GM23338 (cell line): ENCODE measurements at regions not wholly inside any gene's neighbourhood (a gene's known extent, or its start where the extent isn't known, plus 50 kb on each side); places are given as distances from the start of the nearest gene placed in this dataset.

Experiments
- ATAC-seq: fragments of 200-7000 bp; cut with Tn5 transposase; 3 replicates; pipeline ENCODE4 v1.9.1; 2020
- DNase-seq: peaks from one replicate; pipeline ENCODE4 v3.0.0-alpha.2; 2015; ENCODE audit warnings: low spot score
- H2AFZ ChIP-seq: fragments of 200-600 bp; sonication (generic); 2 replicates; pipeline ENCODE4 v1.8.0; 2016; ENCODE audit warnings: antibody characterized with exemption, mild to moderate bottlenecking, moderate library complexity
- H3F3A ChIP-seq: fragments of 200-600 bp; sonication (generic); replicated peaks from 2 replicates; pipeline ENCODE4 v1.8.0; 2017; ENCODE audit warnings: antibody characterized with exemption, mixed run types, low read depth
- H3K27ac ChIP-seq: fragments of 200-600 bp; sonication (generic); 2 replicates; pipeline ENCODE4 v1.6.1; 2016; ENCODE audit warnings: low read depth
- H3K27me3 ChIP-seq: fragments of 200-600 bp; sonication (generic); 2 replicates; pipeline ENCODE4 v1.8.0; 2016; ENCODE audit warnings: mild to moderate bottlenecking, mixed run types, moderate library complexity; ENCODE audit not compliant: insufficient read depth
- H3K36me3 ChIP-seq: fragments of 200-600 bp; sonication (generic); 2 replicates; pipeline ENCODE4 v1.8.0; 2016; ENCODE audit warnings: mild to moderate bottlenecking; ENCODE audit not compliant: insufficient read depth
- H3K4me1 ChIP-seq: fragments of 200-600 bp; sonication (generic); 2 replicates; pipeline ENCODE4 v1.8.0; 2016; ENCODE audit warnings: mild to moderate bottlenecking, moderate library complexity; ENCODE audit not compliant: insufficient read depth
- H3K4me2 ChIP-seq: fragments of 200-600 bp; sonication (generic); 2 replicates; pipeline ENCODE4 v1.7.1; 2017; ENCODE audit warnings: mixed run types
- H3K4me3 ChIP-seq: fragments of 200-600 bp; sonication (generic); 2 replicates; pipeline ENCODE4 v1.6.1; 2016; ENCODE audit warnings: mixed run types
- H3K79me2 ChIP-seq: fragments of 200-600 bp; sonication (generic); replicated peaks from 2 replicates; pipeline ENCODE4 v1.8.0; 2017; ENCODE audit warnings: mild to moderate bottlenecking; ENCODE audit not compliant: insufficient read depth
- H3K9me2 ChIP-seq: fragments of 200-600 bp; sonication (generic); 2 replicates; pipeline ENCODE4 v1.8.0; 2017; ENCODE audit not compliant: insufficient read depth
- H4K20me1 ChIP-seq: fragments of 200-600 bp; sonication (generic); replicated peaks from 2 replicates; pipeline ENCODE4 v1.8.0; 2017; ENCODE audit warnings: mild to moderate bottlenecking; ENCODE audit not compliant: insufficient read depth
- H3K27ac Mint-ChIP-seq: 2 replicates; pipeline ENCODE4 v1.8.0; 2020; ENCODE audit warnings: inconsistent platforms, mild to moderate bottlenecking, moderate library complexity, mixed read lengths
- H3K27me3 Mint-ChIP-seq: 3 replicates; pipeline ENCODE4 v1.8.0; 2022; ENCODE audit warnings: low read depth, mild to moderate bottlenecking, moderate library complexity, mixed read lengths, inconsistent platforms; ENCODE audit not compliant: insufficient read depth, poor library complexity
- H3K36me3 Mint-ChIP-seq: 3 replicates; pipeline ENCODE4 v1.8.0; 2021; ENCODE audit warnings: low read depth, mild to moderate bottlenecking, inconsistent platforms, moderate library complexity, mixed read lengths
- H3K4me1 Mint-ChIP-seq: 3 replicates; pipeline ENCODE4 v1.8.0; 2020; ENCODE audit warnings: mild to moderate bottlenecking, inconsistent platforms, mixed read lengths
- H3K4me3 Mint-ChIP-seq: 3 replicates; pipeline ENCODE4 v1.8.0; 2021; ENCODE audit warnings: moderate library complexity, mild to moderate bottlenecking, inconsistent platforms, mixed read lengths
- H3K9me3 Mint-ChIP-seq: 3 replicates; pipeline ENCODE4 v1.8.0; 2020; ENCODE audit warnings: moderate library complexity, mild to moderate bottlenecking, inconsistent platforms, mixed read lengths
- CREB1 ChIP-seq: fragments of 250-450 bp; sonication (Bioruptor Pico); IDR thresholded peaks from 2 replicates; pipeline ENCODE4 v1.5.0; 2020; ENCODE audit warnings: low read depth, mild to moderate bottlenecking, moderate library complexity
- EZH2 ChIP-seq: fragments of 200-600 bp; sonication (generic); IDR thresholded peaks from one replicate; pipeline ENCODE4 v1.8.0; 2017; ENCODE audit warnings: antibody characterized with exemption, mild to moderate bottlenecking, low read depth; ENCODE audit not compliant: unreplicated experiment
- EZH2phosphoT487 ChIP-seq: fragments of 200-600 bp; sonication (generic); IDR thresholded peaks from one replicate; pipeline ENCODE4 v1.8.1; 2018; ENCODE audit warnings: antibody characterized with exemption; ENCODE audit not compliant: unreplicated experiment
- JUNB ChIP-seq: IDR thresholded peaks from one replicate; pipeline ENCODE4 v1.6.1; 2016; ENCODE audit warnings: antibody characterized with exemption; ENCODE audit not compliant: unreplicated experiment
- NANOG ChIP-seq: IDR thresholded peaks from 2 replicates; pipeline ENCODE4 v1.6.1; 2016; ENCODE audit warnings: antibody characterized with exemption, borderline replicate concordance
- POLR2AphosphoS5 ChIP-seq: IDR thresholded peaks from 2 replicates; pipeline ENCODE4 v1.6.1; 2016; ENCODE audit warnings: antibody characterized with exemption, low read depth
- STAT1 ChIP-seq: IDR thresholded peaks from one replicate; pipeline ENCODE4 v1.6.1; 2016; ENCODE audit warnings: antibody characterized with exemption; ENCODE audit not compliant: unreplicated experiment
- ZNF114 ChIP-seq: fragments of 250-450 bp; sonication (Bioruptor Pico); IDR thresholded peaks from 2 replicates; pipeline ENCODE4 v1.5.0; 2020; ENCODE audit warnings: mild to moderate bottlenecking, moderate library complexity
- ZNF331 ChIP-seq: fragments of 250-450 bp; sonication (Bioruptor Pico); IDR thresholded peaks from 2 replicates; pipeline ENCODE4 v1.5.0; 2020; ENCODE audit warnings: low read depth, mild to moderate bottlenecking, moderate library complexity
- TF ChIP-seq, protein P1 (sequence below): fragments of 250-450 bp; sonication (Bioruptor Pico); IDR thresholded peaks from 2 replicates; pipeline ENCODE4 v1.5.0; 2020; ENCODE audit warnings: mild to moderate bottlenecking, moderate library complexity
- TF ChIP-seq, protein P2 (sequence below): IDR thresholded peaks from one replicate; pipeline ENCODE4 v1.6.1; 2018; ENCODE audit warnings: antibody characterized with exemption; ENCODE audit not compliant: unreplicated experiment
- TF ChIP-seq, protein P3 (sequence below): IDR thresholded peaks from 2 replicates; pipeline ENCODE4 v1.6.1; 2016; ENCODE audit warnings: antibody characterized with exemption
- TF ChIP-seq, protein P4 (sequence below), 2 experiments: fragments of 200-600 bp in 1 of 2; sonication (generic) in 1 of 2; conservative IDR thresholded peaks; 2 replicates each; pipeline versions ENCODE4 v1.5.1 to v1.6.1; 2016 to 2017; ENCODE audit warnings: antibody characterized with exemption in 2 of 2, low read depth in 2 of 2, mild to moderate bottlenecking in 2 of 2, moderate library complexity in 1 of 2

DNA sequence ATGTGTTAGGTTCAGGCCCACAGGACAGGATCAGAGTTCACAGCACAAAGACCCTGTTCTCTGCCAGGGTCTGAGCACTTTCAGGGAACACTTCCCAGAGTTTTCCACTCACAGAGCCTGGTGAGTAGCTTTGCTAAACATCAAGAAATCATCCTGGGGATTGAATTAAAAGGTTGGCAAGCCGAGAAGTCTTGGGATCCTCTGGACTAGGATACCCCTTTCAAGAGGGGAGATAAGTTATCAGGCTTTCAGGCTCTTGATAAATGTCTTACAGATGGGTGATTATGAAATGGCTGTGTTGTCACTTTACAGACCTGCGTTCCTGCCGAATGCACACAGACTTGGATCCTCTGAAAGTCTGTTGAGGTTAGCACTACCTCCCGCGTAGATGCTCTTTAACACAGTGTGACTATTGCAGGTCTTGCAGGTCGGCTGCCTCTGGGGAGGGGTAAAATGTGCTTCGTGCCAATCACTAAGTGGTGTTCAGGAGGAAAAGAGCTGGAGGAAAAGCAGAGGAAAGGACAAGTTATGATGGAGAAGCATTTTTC lies 473.5 kb upstream of the AKR1E2 start:
- Mint-ChIP-seq H3K4me1 (peaks cover 7% of the 10 kb centered on the region; the same call in 2 of the 3 replicates), H3K27me3 (no peaks in the 10 kb centered on the region), H3K4me3 (no peak overlapping the region), H3K36me3 (no peaks in the 10 kb centered on the region), H3K9me3 (no peaks in the 10 kb centered on the region), H3K27ac (peak overlapping the region; percentile 4; the same call in 1 of the 2 replicates)
- Histone ChIP-seq H3K36me3 (no peaks in the 10 kb centered on the region), H3K4me3 (no peak overlapping the region), H3K27me3 (no peaks in the 10 kb centered on the region), H3K4me1 (peaks cover 6% of the 10 kb centered on the region; the same call in 1 of the 2 replicates), H3K27ac (no peak overlapping the region), H3K79me2 (no peaks in the 10 kb centered on the region), H3K9me2 (peaks cover 9% of the 10 kb centered on the region; the same call in 1 of the 2 replicates), H3K4me2 (no peak overlapping the region), H3F3A (no peaks in the 10 kb centered on the region), H2AFZ (peak overlapping the region; percentile 61; the same call in 1 of the 2 replicates), H4K20me1 (no peaks in the 10 kb centered on the region)
- TF ChIP-seq ZNF114: no peak
- no peak for TF ChIP-seq STAT1
- no peak for TF ChIP-seq CREB1 (CRISPR knock-in tag)
- no peak for TF ChIP-seq EZH2
- TF ChIP-seq POLR2AphosphoS5: no peak
- TF ChIP-seq, protein P1, sequence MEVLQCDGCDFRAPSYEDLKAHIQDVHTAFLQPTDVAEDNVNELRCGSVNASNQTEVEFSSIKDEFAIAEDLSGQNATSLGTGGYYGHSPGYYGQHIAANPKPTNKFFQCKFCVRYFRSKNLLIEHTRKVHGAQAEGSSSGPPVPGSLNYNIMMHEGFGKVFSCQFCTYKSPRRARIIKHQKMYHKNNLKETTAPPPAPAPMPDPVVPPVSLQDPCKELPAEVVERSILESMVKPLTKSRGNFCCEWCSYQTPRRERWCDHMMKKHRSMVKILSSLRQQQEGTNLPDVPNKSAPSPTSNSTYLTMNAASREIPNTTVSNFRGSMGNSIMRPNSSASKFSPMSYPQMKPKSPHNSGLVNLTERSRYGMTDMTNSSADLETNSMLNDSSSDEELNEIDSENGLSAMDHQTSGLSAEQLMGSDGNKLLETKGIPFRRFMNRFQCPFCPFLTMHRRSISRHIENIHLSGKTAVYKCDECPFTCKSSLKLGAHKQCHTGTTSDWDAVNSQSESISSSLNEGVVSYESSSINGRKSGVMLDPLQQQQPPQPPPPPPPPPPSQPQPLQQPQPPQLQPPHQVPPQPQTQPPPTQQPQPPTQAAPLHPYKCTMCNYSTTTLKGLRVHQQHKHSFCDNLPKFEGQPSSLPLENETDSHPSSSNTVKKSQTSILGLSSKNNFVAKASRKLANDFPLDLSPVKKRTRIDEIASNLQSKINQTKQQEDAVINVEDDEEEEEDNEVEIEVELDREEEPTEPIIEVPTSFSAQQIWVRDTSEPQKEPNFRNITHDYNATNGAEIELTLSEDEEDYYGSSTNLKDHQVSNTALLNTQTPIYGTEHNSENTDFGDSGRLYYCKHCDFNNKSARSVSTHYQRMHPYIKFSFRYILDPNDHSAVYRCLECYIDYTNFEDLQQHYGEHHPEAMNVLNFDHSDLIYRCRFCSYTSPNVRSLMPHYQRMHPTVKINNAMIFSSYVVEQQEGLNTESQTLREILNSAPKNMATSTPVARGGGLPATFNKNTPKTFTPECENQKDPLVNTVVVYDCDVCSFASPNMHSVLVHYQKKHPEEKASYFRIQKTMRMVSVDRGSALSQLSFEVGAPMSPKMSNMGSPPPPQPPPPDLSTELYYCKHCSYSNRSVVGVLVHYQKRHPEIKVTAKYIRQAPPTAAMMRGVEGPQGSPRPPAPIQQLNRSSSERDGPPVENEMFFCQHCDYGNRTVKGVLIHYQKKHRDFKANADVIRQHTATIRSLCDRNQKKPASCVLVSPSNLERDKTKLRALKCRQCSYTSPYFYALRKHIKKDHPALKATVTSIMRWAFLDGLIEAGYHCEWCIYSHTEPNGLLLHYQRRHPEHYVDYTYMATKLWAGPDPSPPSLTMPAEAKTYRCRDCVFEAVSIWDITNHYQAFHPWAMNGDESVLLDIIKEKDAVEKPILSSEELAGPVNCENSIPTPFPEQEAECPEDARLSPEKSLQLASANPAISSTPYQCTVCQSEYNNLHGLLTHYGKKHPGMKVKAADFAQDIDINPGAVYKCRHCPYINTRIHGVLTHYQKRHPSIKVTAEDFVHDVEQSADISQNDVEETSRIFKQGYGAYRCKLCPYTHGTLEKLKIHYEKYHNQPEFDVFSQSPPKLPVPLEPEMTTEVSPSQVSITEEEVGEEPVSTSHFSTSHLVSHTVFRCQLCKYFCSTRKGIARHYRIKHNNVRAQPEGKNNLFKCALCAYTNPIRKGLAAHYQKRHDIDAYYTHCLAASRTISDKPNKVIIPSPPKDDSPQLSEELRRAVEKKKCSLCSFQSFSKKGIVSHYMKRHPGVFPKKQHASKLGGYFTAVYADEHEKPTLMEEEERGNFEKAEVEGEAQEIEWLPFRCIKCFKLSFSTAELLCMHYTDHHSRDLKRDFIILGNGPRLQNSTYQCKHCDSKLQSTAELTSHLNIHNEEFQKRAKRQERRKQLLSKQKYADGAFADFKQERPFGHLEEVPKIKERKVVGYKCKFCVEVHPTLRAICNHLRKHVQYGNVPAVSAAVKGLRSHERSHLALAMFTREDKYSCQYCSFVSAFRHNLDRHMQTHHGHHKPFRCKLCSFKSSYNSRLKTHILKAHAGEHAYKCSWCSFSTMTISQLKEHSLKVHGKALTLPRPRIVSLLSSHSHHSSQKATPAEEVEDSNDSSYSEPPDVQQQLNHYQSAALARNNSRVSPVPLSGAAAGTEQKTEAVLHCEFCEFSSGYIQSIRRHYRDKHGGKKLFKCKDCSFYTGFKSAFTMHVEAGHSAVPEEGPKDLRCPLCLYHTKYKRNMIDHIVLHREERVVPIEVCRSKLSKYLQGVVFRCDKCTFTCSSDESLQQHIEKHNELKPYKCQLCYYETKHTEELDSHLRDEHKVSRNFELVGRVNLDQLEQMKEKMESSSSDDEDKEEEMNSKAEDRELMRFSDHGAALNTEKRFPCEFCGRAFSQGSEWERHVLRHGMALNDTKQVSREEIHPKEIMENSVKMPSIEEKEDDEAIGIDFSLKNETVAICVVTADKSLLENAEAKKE (CRISPR knock-in tag): no peak
- TF ChIP-seq ZNF331: no peak
- TF ChIP-seq, protein P2, sequence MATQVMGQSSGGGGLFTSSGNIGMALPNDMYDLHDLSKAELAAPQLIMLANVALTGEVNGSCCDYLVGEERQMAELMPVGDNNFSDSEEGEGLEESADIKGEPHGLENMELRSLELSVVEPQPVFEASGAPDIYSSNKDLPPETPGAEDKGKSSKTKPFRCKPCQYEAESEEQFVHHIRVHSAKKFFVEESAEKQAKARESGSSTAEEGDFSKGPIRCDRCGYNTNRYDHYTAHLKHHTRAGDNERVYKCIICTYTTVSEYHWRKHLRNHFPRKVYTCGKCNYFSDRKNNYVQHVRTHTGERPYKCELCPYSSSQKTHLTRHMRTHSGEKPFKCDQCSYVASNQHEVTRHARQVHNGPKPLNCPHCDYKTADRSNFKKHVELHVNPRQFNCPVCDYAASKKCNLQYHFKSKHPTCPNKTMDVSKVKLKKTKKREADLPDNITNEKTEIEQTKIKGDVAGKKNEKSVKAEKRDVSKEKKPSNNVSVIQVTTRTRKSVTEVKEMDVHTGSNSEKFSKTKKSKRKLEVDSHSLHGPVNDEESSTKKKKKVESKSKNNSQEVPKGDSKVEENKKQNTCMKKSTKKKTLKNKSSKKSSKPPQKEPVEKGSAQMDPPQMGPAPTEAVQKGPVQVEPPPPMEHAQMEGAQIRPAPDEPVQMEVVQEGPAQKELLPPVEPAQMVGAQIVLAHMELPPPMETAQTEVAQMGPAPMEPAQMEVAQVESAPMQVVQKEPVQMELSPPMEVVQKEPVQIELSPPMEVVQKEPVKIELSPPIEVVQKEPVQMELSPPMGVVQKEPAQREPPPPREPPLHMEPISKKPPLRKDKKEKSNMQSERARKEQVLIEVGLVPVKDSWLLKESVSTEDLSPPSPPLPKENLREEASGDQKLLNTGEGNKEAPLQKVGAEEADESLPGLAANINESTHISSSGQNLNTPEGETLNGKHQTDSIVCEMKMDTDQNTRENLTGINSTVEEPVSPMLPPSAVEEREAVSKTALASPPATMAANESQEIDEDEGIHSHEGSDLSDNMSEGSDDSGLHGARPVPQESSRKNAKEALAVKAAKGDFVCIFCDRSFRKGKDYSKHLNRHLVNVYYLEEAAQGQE: no peak
- TF ChIP-seq, protein P3, sequence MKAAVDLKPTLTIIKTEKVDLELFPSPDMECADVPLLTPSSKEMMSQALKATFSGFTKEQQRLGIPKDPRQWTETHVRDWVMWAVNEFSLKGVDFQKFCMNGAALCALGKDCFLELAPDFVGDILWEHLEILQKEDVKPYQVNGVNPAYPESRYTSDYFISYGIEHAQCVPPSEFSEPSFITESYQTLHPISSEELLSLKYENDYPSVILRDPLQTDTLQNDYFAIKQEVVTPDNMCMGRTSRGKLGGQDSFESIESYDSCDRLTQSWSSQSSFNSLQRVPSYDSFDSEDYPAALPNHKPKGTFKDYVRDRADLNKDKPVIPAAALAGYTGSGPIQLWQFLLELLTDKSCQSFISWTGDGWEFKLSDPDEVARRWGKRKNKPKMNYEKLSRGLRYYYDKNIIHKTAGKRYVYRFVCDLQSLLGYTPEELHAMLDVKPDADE: no peak
- TF ChIP-seq NANOG: no peak
- TF ChIP-seq JUNB: no peak
- TF ChIP-seq, protein P4, sequence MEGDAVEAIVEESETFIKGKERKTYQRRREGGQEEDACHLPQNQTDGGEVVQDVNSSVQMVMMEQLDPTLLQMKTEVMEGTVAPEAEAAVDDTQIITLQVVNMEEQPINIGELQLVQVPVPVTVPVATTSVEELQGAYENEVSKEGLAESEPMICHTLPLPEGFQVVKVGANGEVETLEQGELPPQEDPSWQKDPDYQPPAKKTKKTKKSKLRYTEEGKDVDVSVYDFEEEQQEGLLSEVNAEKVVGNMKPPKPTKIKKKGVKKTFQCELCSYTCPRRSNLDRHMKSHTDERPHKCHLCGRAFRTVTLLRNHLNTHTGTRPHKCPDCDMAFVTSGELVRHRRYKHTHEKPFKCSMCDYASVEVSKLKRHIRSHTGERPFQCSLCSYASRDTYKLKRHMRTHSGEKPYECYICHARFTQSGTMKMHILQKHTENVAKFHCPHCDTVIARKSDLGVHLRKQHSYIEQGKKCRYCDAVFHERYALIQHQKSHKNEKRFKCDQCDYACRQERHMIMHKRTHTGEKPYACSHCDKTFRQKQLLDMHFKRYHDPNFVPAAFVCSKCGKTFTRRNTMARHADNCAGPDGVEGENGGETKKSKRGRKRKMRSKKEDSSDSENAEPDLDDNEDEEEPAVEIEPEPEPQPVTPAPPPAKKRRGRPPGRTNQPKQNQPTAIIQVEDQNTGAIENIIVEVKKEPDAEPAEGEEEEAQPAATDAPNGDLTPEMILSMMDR (conservative IDR thresholded peaks at IDR 0.05; ENCODE audit: low read depth in 2 of 2): no peak
- TF ChIP-seq EZH2phosphoT487: no peak
- no peak for DNase-seq
- ATAC-seq: no peak
